Retinal pigment epithelial cell (primary cell): ENCODE measurements at regions not wholly inside any gene's neighbourhood (a gene's known extent, or its start where the extent isn't known, plus 50 kb on each side); places are given as distances from the start of the nearest gene placed in this dataset.
"Not testable (repeated sequence)": the region's sequence is repeated elsewhere in the genome, so short reads cannot be mapped to it uniquely, and the experiment has no call there.

Experiments
- DNase-seq: peaks from one replicate; pipeline ENCODE4 v3.0.0-alpha.2; 2010; ENCODE audit warnings: low read depth
- H3K4me3 ChIP-seq: 2 replicates; pipeline ENCODE4 v1.5.1; 2011; ENCODE audit warnings: mild to moderate bottlenecking, low read length, control low read depth, moderate library complexity
- TF ChIP-seq, protein P1 (sequence below): conservative IDR thresholded peaks from 2 replicates; pipeline ENCODE4 v1.5.1; 2011; ENCODE audit warnings: low read depth, low read length, control low read depth, inconsistent platforms

DNA sequence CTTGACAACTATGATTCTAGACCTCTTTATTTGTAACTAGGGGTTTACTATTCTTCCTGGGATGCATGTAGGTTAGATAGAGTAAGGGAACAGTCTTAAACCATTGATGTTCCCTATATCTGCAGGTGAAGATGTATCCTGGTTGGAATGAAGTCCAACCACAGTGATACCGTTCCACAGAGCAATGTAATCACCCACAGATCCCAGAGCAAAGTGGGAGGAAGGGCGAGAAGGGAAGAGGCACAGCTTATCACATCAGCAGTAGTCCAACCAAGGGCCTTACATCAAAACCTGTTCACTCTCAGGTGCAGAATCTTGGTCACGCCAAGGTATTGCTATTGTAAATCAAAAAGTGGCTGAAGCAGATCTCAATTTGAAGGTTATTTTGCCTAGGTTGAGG is 61.8 kb upstream of the LIPC start:
- TF ChIP-seq, protein P1, sequence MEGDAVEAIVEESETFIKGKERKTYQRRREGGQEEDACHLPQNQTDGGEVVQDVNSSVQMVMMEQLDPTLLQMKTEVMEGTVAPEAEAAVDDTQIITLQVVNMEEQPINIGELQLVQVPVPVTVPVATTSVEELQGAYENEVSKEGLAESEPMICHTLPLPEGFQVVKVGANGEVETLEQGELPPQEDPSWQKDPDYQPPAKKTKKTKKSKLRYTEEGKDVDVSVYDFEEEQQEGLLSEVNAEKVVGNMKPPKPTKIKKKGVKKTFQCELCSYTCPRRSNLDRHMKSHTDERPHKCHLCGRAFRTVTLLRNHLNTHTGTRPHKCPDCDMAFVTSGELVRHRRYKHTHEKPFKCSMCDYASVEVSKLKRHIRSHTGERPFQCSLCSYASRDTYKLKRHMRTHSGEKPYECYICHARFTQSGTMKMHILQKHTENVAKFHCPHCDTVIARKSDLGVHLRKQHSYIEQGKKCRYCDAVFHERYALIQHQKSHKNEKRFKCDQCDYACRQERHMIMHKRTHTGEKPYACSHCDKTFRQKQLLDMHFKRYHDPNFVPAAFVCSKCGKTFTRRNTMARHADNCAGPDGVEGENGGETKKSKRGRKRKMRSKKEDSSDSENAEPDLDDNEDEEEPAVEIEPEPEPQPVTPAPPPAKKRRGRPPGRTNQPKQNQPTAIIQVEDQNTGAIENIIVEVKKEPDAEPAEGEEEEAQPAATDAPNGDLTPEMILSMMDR, result no peak
- no peak for DNase-seq
- no peak overlapping the region for H3K4me3 ChIP-seq

GRCh38 chr15:58374147-58374546 is 57.6 kb upstream of the LIPC start:
- DNase-seq, result no peak
- TF ChIP-seq, protein P1, result no peak
- H3K4me3 ChIP-seq, result no peak overlapping the region

DNA sequence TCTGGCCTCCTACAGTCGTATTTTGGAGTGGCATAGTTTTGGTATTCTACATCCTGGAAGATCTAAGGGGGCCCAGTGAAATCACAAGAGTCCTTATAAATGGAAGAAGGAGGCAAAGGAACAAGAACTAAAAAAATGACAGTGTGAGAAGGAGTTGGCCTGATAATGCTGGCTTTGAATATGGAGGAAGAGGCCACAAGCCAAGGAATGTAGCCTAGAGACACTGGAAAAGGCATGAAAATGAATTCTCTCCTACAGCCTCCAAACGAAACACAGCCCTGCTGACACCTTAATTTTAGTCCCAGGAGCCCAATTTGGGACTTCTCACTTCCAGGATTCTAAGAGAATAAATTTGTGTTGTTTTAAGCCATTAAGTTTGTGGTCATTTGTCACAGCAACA is 54.6 kb upstream of the LIPC start:
- no peak for DNase-seq
- H3K4me3 ChIP-seq, result no peak overlapping the region
- TF ChIP-seq, protein P1, result no peak

DNA sequence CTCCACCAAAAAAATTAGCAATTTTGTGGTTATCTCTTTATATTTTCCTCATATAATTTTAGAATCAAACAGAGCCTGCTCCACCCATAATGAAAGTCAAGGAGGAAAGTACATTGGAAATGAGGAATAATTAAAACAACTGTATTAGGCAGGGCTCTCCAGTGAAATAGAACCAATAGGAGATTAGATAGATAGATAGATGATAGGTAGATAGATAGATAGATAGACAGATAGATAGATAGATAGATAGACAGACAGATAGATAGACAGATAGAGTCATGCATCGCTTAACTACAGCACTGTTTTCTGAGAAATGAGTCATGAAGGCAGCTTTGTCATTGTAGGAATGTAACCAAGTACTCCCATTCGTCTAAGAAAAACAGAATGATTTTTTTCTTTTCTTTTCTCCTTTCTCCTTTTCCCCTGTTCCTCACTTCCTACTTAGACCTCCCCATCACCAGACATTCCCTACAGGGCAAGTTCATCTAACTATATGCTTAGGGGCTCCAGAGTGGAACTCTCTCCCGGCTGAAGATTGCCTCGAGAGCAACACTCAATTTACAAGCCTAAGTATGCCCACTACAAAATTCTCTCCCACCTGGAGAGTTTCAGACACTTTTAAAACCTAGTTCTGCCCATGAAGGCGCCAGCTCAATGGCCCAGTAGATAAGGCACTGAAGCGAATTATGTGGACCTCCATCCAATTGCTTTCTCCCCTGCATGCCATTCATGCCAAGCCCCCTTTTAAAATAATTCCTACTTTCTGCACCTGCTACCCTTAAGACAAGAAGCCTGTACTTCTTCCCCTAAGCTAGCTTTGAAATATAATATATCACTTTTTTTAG is 53.3 kb upstream of the LIPC start:
- no peak for DNase-seq
- TF ChIP-seq, protein P1, result no peak

DNA sequence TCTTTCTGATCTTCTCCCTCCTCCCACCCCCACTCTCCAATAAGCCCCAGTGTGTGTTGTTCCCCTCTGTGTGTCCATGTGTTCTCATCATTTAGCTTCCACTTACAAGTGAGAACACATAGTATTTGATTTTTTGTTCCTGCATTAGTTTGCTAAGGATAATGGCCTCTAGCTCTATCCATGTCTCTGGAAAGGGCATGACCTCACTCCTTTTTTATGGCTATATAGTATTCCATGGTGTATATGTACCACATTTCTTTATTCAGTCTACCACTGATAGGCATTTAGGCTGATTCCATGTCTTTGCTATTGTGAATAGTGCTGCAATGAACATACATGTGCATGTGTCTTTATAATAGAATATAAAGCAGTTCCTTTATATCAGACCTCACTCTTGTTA is 52.3 kb upstream of the LIPC start:
- DNase-seq, H3K4me3 ChIP-seq: not testable (repeated sequence)

More for the DNA sequence above, 53.3 kb upstream of the LIPC start:
- no peak overlapping the region for H3K4me3 ChIP-seq

- DNase-seq, result no peak
- TF ChIP-seq, protein P1, result no peak
- no peak overlapping the region for H3K4me3 ChIP-seq
Measured at GRCh38 chr15:58380280-58380945, 51.4 kb upstream of the LIPC start.

DNA sequence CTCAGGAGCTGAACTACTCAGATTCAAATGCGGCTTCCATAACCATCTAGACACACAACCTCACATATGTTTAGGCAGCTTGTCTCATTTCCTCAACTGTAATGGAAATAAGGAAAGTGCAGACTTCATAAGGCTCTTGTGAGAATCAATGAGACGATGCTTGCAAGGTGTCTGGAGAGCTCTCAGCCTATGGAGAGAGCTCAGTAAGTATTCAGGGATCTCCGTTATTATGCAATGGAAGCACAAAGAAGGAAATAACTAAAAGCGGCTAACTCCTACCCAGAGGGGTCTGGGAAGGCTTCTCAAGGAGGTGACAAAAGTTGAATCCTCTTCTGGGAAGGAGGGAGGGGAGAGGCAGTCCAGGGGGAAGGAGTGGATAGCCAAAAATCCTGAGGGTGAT is 50.1 kb upstream of the LIPC start:
- DNase-seq, result no peak
- TF ChIP-seq, protein P1, result no peak
- no peak overlapping the region for H3K4me3 ChIP-seq
